NB4 (cell line): ENCODE measurements at regions not wholly inside any gene's neighbourhood (a gene's known extent, or its start where the extent isn't known, plus 50 kb on each side); places are given as distances from the start of the nearest gene placed in this dataset.

Source experiments
- DNase-seq: peaks from one replicate; pipeline ENCODE4 v3.0.0; 2010; ENCODE audit warnings: low read depth
- H3K4me3 ChIP-seq: one replicate; pipeline ENCODE4 v1.5.1; 2011; ENCODE audit warnings: mild to moderate bottlenecking, low read depth, low read length, moderate library complexity
- CTCF ChIP-seq: IDR thresholded peaks from one replicate; pipeline ENCODE4 v1.5.1; 2012; ENCODE audit warnings: low read depth, low read length
- MAX ChIP-seq: IDR thresholded peaks from 2 replicates; pipeline ENCODE4 v1.6.1; 2011; ENCODE audit warnings: low read depth, low read length
- MYC ChIP-seq: IDR thresholded peaks from 2 replicates; pipeline ENCODE4 v1.6.1; 2011; ENCODE audit warnings: low read depth, low read length
- POLR2A ChIP-seq: IDR thresholded peaks from 2 replicates; pipeline ENCODE4 v1.6.1; 2011; ENCODE audit warnings: mild to moderate bottlenecking; ENCODE audit not compliant: insufficient read length; ENCODE audit errors: extremely low read depth

GRCh38 chr6:86529635-86530034 is 407.7 kb upstream of the HTR1E start:
- TF ChIP-seq MYC (no peak), MAX (no peak), POLR2A (no peak)

GRCh38 chr6:86526238-86526637 is 411.1 kb upstream of the HTR1E start:
- H3K4me3 ChIP-seq = no peak overlapping the region
- no peak for TF ChIP-seq MYC
- TF ChIP-seq MAX = no peak
- no peak for TF ChIP-seq POLR2A
- TF ChIP-seq CTCF = no peak
- peak; percentile 20 for DNase-seq

More at GRCh38 chr6:86529635-86530034, 407.7 kb upstream of the HTR1E start:
- no peak for DNase-seq
- no peak overlapping the region for H3K4me3 ChIP-seq

- TF ChIP-seq MAX (no peak), POLR2A (no peak), MYC (no peak), CTCF (no peak)
- no peak overlapping the region for H3K4me3 ChIP-seq
- no peak for DNase-seq
Measured at GRCh38 chr6:86516087-86516486, 421.2 kb upstream of the HTR1E start.

- no peak overlapping the region for H3K4me3 ChIP-seq
- no peak for DNase-seq
- TF ChIP-seq MYC (no peak), POLR2A (no peak), CTCF (no peak), MAX (no peak)
Measured at GRCh38 chr6:86511962-86512361, 425.4 kb upstream of the HTR1E start.

- TF ChIP-seq POLR2A (no peak), CTCF (no peak), MAX (no peak), MYC (no peak)
- no peak overlapping the region for H3K4me3 ChIP-seq
- no peak for DNase-seq
Measured at GRCh38 chr6:86508230-86508629, 429.1 kb upstream of the HTR1E start.

GRCh38 chr6:86502497-86502896 is 434.8 kb upstream of the HTR1E start:
- H3K4me3 ChIP-seq = no peak overlapping the region
- TF ChIP-seq MYC (no peak), MAX (no peak), CTCF (no peak), POLR2A (no peak)
- DNase-seq = no peak
